NCI-H226 (cell line): ENCODE measurements at regions not wholly inside any gene's neighbourhood (a gene's known extent, or its start where the extent isn't known, plus 50 kb on each side); places are given as distances from the start of the nearest gene placed in this dataset.

Experiments used
- DNase-seq: peaks from one replicate; pipeline ENCODE4 v3.0.0-alpha.2; 2015

- DNase-seq, result no peak
These were observed 51.8 kb upstream of the NPAS2 start for GRCh38 chr2:100767810-100768806.
